HEK293 (cell line): ENCODE measurements at regions not wholly inside any gene's neighbourhood (a gene's known extent, or its start where the extent isn't known, plus 50 kb on each side); places are given as distances from the start of the nearest gene placed in this dataset.
A peak's percentile ranks its signal among the peaks of the same experiment; 100 is the strongest.

Experiments used
- CTCF ChIA-PET: fragments of 350-600 bp; formaldehyde crosslinking; extraction: SDS; loops from one replicate; lab custom pipeline; 2021; ENCODE audit warnings: antibody characterized with exemption; lab: Yijun Ruan, JAX
- POLR2A ChIA-PET: fragments of 300-600 bp; formaldehyde crosslinking; extraction: SDS; loops from one replicate; lab custom pipeline; 2020; ENCODE audit warnings: antibody characterized with exemption, inconsistent platforms; lab: Yijun Ruan, JAX
- H3K27ac ChIP-seq: fragments of 200-500 bp; sonication (Bioruptor generic); 2 replicates; pipeline ENCODE4 v1.5.1; 2014; ENCODE audit warnings: low read depth, low read length, control low read depth, inconsistent platforms; ENCODE audit errors: extremely low read depth
- H3K36me3 ChIP-seq, 2 experiments: fragments of 200-500 bp in 1 of 2; sonication (Bioruptor generic) in 1 of 2; 1 replicate in 1 of 2; 2 replicates in 1 of 2; pipeline ENCODE4 v1.5.1; 2014 to 2017; ENCODE audit warnings: inconsistent platforms in 2 of 2, low read length in 2 of 2; ENCODE audit not compliant: control insufficient read depth in 2 of 2, insufficient read depth in 1 of 2
- H3K4me1 ChIP-seq: fragments of 200-500 bp; sonication (Bioruptor generic); 2 replicates; pipeline ENCODE4 v1.5.1; 2014; ENCODE audit warnings: mild to moderate bottlenecking, low read length, inconsistent platforms; ENCODE audit not compliant: control insufficient read depth, insufficient read depth
- H3K4me3 ChIP-seq: 2 replicates; pipeline ENCODE4 v1.5.1; 2011; ENCODE audit warnings: low read depth, mild to moderate bottlenecking, control low read depth, low read length, moderate library complexity
- H3K9me3 ChIP-seq: fragments of 200-500 bp; sonication (Bioruptor generic); 2 replicates; pipeline ENCODE4 v1.5.1; 2014; ENCODE audit warnings: low read depth, low read length, inconsistent platforms; ENCODE audit not compliant: control insufficient read depth, insufficient read depth
- EGR2 ChIP-seq: fragments of 450-650 bp; formaldehyde crosslinking; IDR thresholded peaks from 2 replicates; pipeline ENCODE4 v1.5.1; 2016; ENCODE audit warnings: low read depth, missing biosample characterization, missing genetic modification characterization
- PRDM4 ChIP-seq: fragments of 450-650 bp; formaldehyde crosslinking; IDR thresholded peaks from 2 replicates; pipeline ENCODE4 v1.5.1; 2017; ENCODE audit warnings: missing biosample characterization, missing genetic modification characterization
- PRDM6 ChIP-seq: fragments of 450-650 bp; formaldehyde crosslinking; IDR thresholded peaks from 2 replicates; pipeline ENCODE4 v1.5.1; 2017; ENCODE audit warnings: missing biosample characterization, missing genetic modification characterization
- SCRT2 ChIP-seq: fragments of 450-650 bp; formaldehyde crosslinking; IDR thresholded peaks from 2 replicates; pipeline ENCODE4 v1.5.1; 2016; ENCODE audit warnings: missing biosample characterization, missing genetic modification characterization
- TCF7L2 ChIP-seq: IDR thresholded peaks from 2 replicates; pipeline ENCODE4 v1.6.1; 2011; ENCODE audit warnings: low read depth, mild to moderate bottlenecking, inconsistent platforms, low read length, moderate library complexity, borderline replicate concordance
- TRIM28 ChIP-seq: IDR thresholded peaks from 2 replicates; pipeline ENCODE4 v1.6.1; 2011; ENCODE audit warnings: low read length, control low read depth, borderline replicate concordance
- ZBTB20 ChIP-seq: fragments of 450-650 bp; formaldehyde crosslinking; IDR thresholded peaks from 2 replicates; pipeline ENCODE4 v1.5.1; 2016; ENCODE audit warnings: missing biosample characterization, missing genetic modification characterization
- ZFHX2 ChIP-seq: fragments of 450-650 bp; formaldehyde crosslinking; conservative IDR thresholded peaks from 2 replicates; pipeline ENCODE4 v1.5.1; 2016; ENCODE audit warnings: missing biosample characterization, missing genetic modification characterization
- ZNF155 ChIP-seq: fragments of 450-650 bp; formaldehyde crosslinking; IDR thresholded peaks from 2 replicates; pipeline ENCODE4 v1.5.1; 2016; ENCODE audit warnings: missing biosample characterization, missing genetic modification characterization
- ZNF18 ChIP-seq: fragments of 450-650 bp; formaldehyde crosslinking; IDR thresholded peaks from 2 replicates; pipeline ENCODE4 v1.5.1; 2016; ENCODE audit warnings: missing biosample characterization, missing genetic modification characterization
- ZNF223 ChIP-seq: fragments of 450-650 bp; formaldehyde crosslinking; IDR thresholded peaks from 2 replicates; pipeline ENCODE4 v1.5.1; 2016; ENCODE audit warnings: missing biosample characterization, missing genetic modification characterization
- ZNF23 ChIP-seq: fragments of 450-650 bp; formaldehyde crosslinking; IDR thresholded peaks from 2 replicates; pipeline ENCODE4 v1.5.1; 2016; ENCODE audit warnings: missing biosample characterization, missing genetic modification characterization, borderline replicate concordance
- ZNF274 ChIP-seq, 2 experiments: fragments of 200-500 bp in 1 of 2; fragments of 450-650 bp in 1 of 2; sonication (Bioruptor generic) in 1 of 2; formaldehyde crosslinking in 1 of 2; IDR thresholded peaks; 2 replicates each; pipeline versions ENCODE4 v1.5.1 to v1.6.1; 2014 to 2016; ENCODE audit warnings: borderline replicate concordance in 1 of 2, inconsistent platforms in 1 of 2, low read length in 1 of 2, missing biosample characterization in 1 of 2, missing genetic modification characterization in 1 of 2
- ZNF311 ChIP-seq: fragments of 450-650 bp; formaldehyde crosslinking; IDR thresholded peaks from 2 replicates; pipeline ENCODE4 v1.5.1; 2017; ENCODE audit warnings: missing biosample characterization, missing genetic modification characterization, borderline replicate concordance
- ZNF391 ChIP-seq: fragments of 450-650 bp; formaldehyde crosslinking; IDR thresholded peaks from 2 replicates; pipeline ENCODE4 v1.5.1; 2016; ENCODE audit warnings: low read depth, missing biosample characterization, missing genetic modification characterization, borderline replicate concordance
- ZNF394 ChIP-seq: fragments of 450-650 bp; formaldehyde crosslinking; IDR thresholded peaks from 2 replicates; pipeline ENCODE4 v1.5.1; 2016; ENCODE audit warnings: missing biosample characterization, missing genetic modification characterization, mild to moderate bottlenecking, moderate library complexity, borderline replicate concordance
- ZNF488 ChIP-seq: fragments of 450-650 bp; formaldehyde crosslinking; IDR thresholded peaks from 2 replicates; pipeline ENCODE4 v1.5.1; 2016; ENCODE audit warnings: missing biosample characterization, missing genetic modification characterization
- ZNF580 ChIP-seq: fragments of 450-650 bp; formaldehyde crosslinking; IDR thresholded peaks from 2 replicates; pipeline ENCODE4 v1.5.1; 2016; ENCODE audit warnings: missing biosample characterization, missing genetic modification characterization
- ZNF621 ChIP-seq: fragments of 450-650 bp; formaldehyde crosslinking; IDR thresholded peaks from 2 replicates; pipeline ENCODE4 v1.5.1; 2017; ENCODE audit warnings: missing biosample characterization, missing genetic modification characterization
- ZNF626 ChIP-seq: fragments of 450-650 bp; sonication (Bioruptor Pico); formaldehyde crosslinking; IDR thresholded peaks from 2 replicates; pipeline ENCODE4 v1.5.1; 2018; ENCODE audit warnings: missing biosample characterization, missing genetic modification characterization, inconsistent platforms
- ZNF629 ChIP-seq: fragments of 450-650 bp; formaldehyde crosslinking; IDR thresholded peaks from 2 replicates; pipeline ENCODE4 v1.5.1; 2017; ENCODE audit warnings: missing biosample characterization, missing genetic modification characterization
- ZNF707 ChIP-seq: fragments of 450-650 bp; formaldehyde crosslinking; IDR thresholded peaks from 2 replicates; pipeline ENCODE4 v1.5.1; 2016; ENCODE audit warnings: missing biosample characterization, missing genetic modification characterization
- ZNF792 ChIP-seq: fragments of 450-650 bp; formaldehyde crosslinking; IDR thresholded peaks from 2 replicates; pipeline ENCODE4 v1.5.1; 2016; ENCODE audit warnings: missing biosample characterization, missing genetic modification characterization

GRCh38 chr2:241947876-241948275 is 78.3 kb downstream of the RTP5 start:
- POLR2A ChIA-PET, result no interaction called here
- H3K27ac ChIP-seq, result no peak overlapping the region
- H3K4me1 ChIP-seq, result no peaks in the 10 kb centered on the region
- H3K36me3 ChIP-seq, result no peaks in the 10 kb centered on the region
- H3K4me3 ChIP-seq, result no peak overlapping the region
- H3K9me3 ChIP-seq, result no peaks in the 10 kb centered on the region
- CTCF ChIA-PET, result interaction anchor here (0.6 kb wide), 1 partner anchor 299 kb away, joined by 3 read pairs; no protein-coding TSS in a partner anchor
- no peak for TF ChIP-seq ZNF707 (tag by site-specific recombination)
- no peak for TF ChIP-seq ZNF580 (tag by site-specific recombination)
- no peak for TF ChIP-seq SCRT2 (tag by site-specific recombination)
- no peak for TF ChIP-seq ZNF274 (IDR thresholded peaks at IDR 0.05; ENCODE audit: low read length)
- TF ChIP-seq ZNF274 (tag by site-specific recombination; IDR thresholded peaks at IDR 0.05; ENCODE audit: borderline replicate concordance), result no peak
- no peak for TF ChIP-seq TRIM28
- no peak for TF ChIP-seq ZNF629 (tag by site-specific recombination)
- TF ChIP-seq PRDM6 (tag by site-specific recombination), result no peak
- no peak for TF ChIP-seq ZNF391
- TF ChIP-seq ZBTB20 (tag by site-specific recombination), result no peak
- TF ChIP-seq ZNF626 (tag by site-specific recombination), result no peak
- no peak for TF ChIP-seq ZNF155

- ChIA-PET CTCF (interaction anchor here (0.6 kb wide), 1 partner anchor 300 kb away, joined by 3 read pairs; no protein-coding TSS in a partner anchor), POLR2A (no interaction called here)
- Histone ChIP-seq H3K9me3 (no peaks in the 10 kb centered on the region), H3K4me1 (no peaks in the 10 kb centered on the region), H3K4me3 (no peak overlapping the region), H3K27ac (no peak overlapping the region), H3K36me3 (no peaks in the 10 kb centered on the region)
- TF ChIP-seq ZNF488 (tag by site-specific recombination) (0 out of 2 replicates have a peak, but pooled peaks have one; percentile 14), TCF7L2 (no peak), ZNF621 (tag by site-specific recombination) (peak; percentile 23; the same call in 1 of the 2 replicates), ZNF18 (peak; percentile 36; the same call in 1 of the 2 replicates)
- TF ChIP-seq, all 188 proteins: peak for 3
Measured at GRCh38 chr2:241948299-241948897, 78.9 kb downstream of the RTP5 start.

- no peak overlapping the region for H3K27ac ChIP-seq
- no peaks in the 10 kb centered on the region for H3K9me3 ChIP-seq
- no peaks in the 10 kb centered on the region for H3K4me1 ChIP-seq
- CTCF ChIA-PET, result no interaction called here
- POLR2A ChIA-PET, result no interaction called here
- H3K36me3 ChIP-seq, result no peaks in the 10 kb centered on the region
- H3K4me3 ChIP-seq, result no peak overlapping the region
- no peak for TF ChIP-seq ZNF223 (tag by site-specific recombination)
- 0 out of 2 replicates have a peak, but pooled peaks have one; percentile 6 for TF ChIP-seq EGR2 (tag by site-specific recombination)
- TF ChIP-seq ZNF394 (tag by site-specific recombination), result no peak
- peak; percentile 42; the same call in 1 of the 2 replicates for TF ChIP-seq ZFHX2 (tag by site-specific recombination)
- no peak for TF ChIP-seq ZNF792
- no peak for TF ChIP-seq PRDM4
- no peak for TF ChIP-seq ZNF311
- no peak for TF ChIP-seq ZNF23
Measured at GRCh38 chr2:241948901-241949735, 79.6 kb downstream of the RTP5 start.
